ENCODE measurements at regions not wholly inside any gene's neighbourhood (a gene's known extent, or its start where the extent isn't known, plus 50 kb on each side); places are given as distances from the start of the nearest gene placed in this dataset.
"Not testable (repeated sequence)": the region's sequence is repeated elsewhere in the genome, so short reads cannot be mapped to it uniquely, and the experiment has no call there.

DNA sequence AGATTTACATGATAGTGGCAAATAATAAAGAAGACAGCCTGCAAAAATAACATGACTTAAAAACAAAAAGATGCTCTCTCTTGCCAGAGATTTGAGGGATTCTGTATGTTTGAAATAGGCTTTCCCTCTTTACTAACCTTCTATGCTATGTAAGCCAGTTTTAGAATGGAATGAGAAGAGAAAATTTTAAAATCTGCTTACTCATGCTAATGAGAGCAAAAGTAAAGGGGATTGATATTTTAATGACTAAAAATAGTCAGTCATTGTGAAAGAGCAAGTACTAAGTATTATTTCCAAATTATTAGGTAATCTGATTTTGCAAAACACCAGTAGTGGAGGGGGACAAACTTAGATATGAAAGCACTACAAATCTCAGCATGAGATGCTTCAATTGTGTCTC is 563.3 kb upstream of the ADGRB3 start:
- no peak for DNase-seq
- H3K4me3 ChIP-seq, result no peak overlapping the region
- H3K36me3 ChIP-seq (ENCODE audit: insufficient read depth in 1 of 2, low read depth in 1 of 2), result no peaks in the 10 kb centered on the region
- no peak overlapping the region for H3K27ac ChIP-seq
- H3K9me3 ChIP-seq, result no peaks in the 10 kb centered on the region
- TF ChIP-seq, protein P1, sequence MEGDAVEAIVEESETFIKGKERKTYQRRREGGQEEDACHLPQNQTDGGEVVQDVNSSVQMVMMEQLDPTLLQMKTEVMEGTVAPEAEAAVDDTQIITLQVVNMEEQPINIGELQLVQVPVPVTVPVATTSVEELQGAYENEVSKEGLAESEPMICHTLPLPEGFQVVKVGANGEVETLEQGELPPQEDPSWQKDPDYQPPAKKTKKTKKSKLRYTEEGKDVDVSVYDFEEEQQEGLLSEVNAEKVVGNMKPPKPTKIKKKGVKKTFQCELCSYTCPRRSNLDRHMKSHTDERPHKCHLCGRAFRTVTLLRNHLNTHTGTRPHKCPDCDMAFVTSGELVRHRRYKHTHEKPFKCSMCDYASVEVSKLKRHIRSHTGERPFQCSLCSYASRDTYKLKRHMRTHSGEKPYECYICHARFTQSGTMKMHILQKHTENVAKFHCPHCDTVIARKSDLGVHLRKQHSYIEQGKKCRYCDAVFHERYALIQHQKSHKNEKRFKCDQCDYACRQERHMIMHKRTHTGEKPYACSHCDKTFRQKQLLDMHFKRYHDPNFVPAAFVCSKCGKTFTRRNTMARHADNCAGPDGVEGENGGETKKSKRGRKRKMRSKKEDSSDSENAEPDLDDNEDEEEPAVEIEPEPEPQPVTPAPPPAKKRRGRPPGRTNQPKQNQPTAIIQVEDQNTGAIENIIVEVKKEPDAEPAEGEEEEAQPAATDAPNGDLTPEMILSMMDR (IDR thresholded peaks at IDR 0.05), result no peak
- no peak for ATAC-seq
- intact Hi-C loops (cut with DNase I), result no loop called here
- H3K4me1 ChIP-seq, result no peaks in the 10 kb centered on the region
- H3K27me3 ChIP-seq (ENCODE audit: insufficient read depth in 3 of 3, low read length in 2 of 3), result no peaks in the 10 kb centered on the region

DNA sequence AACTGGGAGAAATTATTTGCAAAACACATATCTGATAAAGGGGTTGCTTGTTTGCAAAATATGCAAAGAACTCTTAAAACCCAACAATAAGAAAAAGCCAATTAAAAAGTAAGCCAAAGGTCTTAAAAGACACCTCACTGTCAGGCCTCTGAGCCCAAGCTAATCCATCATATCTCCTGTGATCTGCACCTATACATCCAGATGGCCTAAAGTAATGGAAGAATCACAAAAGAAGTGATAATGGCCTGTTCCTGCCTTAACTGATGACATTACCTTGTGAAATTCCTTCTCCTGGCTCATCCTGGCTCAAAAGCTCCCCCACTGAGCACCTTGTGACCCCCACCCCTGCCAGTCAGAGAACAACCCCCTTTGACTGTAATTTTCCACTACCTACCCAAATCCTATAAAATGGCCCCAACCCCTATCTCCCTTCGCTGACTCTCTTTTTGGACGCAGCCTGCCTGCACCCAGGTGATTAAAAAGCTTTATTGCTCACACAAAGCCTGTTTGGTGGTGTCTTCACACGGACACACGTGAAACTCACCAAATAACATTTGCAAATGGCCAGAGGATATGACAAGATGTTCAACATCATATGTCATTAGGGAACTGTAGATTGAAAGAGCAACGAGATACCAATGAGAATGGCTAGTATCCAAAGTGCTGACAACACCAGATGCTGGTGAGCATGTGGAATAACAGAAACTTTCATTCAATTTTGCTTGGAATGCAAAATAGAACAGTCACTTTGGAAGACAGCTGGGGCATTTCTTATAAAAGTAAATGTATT is 565.0 kb upstream of the ADGRB3 start:
- intact Hi-C loops (cut with DNase I), result no loop called here
- ATAC-seq, result no peak

DNA sequence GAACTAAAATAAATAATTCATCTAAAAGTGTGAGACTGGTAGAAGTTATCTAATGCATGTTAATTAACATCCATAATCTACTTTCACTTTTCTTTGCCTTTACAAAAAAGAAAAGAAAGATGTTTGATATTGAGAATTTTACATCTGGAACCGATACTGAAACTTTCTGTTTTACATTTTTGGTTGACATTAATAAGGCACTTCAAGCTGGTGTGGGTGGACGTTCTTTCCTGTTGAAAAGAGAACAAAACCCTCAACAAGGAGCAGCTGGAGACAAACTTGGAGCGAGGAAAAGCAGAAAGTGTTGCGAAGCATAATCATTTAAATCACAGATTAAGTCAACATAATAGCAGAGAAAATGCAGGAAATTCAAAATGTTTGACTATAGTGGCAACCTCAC is 575.2 kb upstream of the ADGRB3 start:
- H3K36me3 ChIP-seq (ENCODE audit: insufficient read depth in 1 of 2, low read depth in 1 of 2), result no peaks in the 10 kb centered on the region
- 37 to 51% (median 49%) methylated on average over 4 of the region's 4 CpGs for WGBS, 3 donors
- ATAC-seq, result no peak
- no peak overlapping the region for H3K4me3 ChIP-seq
- H3K4me1 ChIP-seq, result no peaks in the 10 kb centered on the region
- H3K9me3 ChIP-seq, result no peaks in the 10 kb centered on the region
- no peaks in the 10 kb centered on the region for H3K27me3 ChIP-seq (ENCODE audit: insufficient read depth in 3 of 3, low read length in 2 of 3)
- H3K27ac ChIP-seq, result no peak overlapping the region
- TF ChIP-seq, protein P1 (IDR thresholded peaks at IDR 0.05), result no peak
- intact Hi-C loops (cut with DNase I), result no loop called here
- no peak for DNase-seq

More for the DNA sequence above, 565.0 kb upstream of the ADGRB3 start:
- Histone ChIP-seq H3K9me3 (no peaks in the 10 kb centered on the region), H3K4me3 (no peak overlapping the region), H3K27me3 (ENCODE audit: insufficient read depth in 3 of 3, low read length in 2 of 3) (no peaks in the 10 kb centered on the region), H3K4me1 (no peaks in the 10 kb centered on the region), H3K36me3 (ENCODE audit: insufficient read depth in 1 of 2, low read depth in 1 of 2) (no peaks in the 10 kb centered on the region), H3K27ac (no peak overlapping the region)
- TF ChIP-seq, protein P1 (IDR thresholded peaks at IDR 0.05), result no peak
- DNase-seq, result no peak
- 21 to 38% (median 36%) methylated on average over 5 of the region's 5 CpGs for WGBS, 3 donors

DNA sequence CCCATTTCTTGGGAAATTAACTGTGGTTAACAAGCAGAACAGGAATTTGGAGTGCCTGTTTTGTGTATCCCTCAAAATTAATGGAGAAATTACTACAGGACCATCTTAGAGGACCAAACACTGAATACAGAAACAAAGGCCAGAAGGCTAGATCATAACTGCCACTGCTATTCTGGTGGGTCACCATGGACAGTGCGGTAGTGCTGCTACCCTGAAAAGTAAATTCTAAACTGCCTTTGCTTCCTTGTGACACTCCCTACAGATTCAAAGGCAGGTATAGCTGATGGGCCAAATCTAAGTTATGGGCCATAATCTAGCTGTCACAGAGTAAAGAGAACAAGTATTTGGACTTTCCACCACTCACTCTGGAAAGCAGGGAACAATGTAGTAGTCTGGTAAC is 575.8 kb upstream of the ADGRB3 start:
- H3K4me3 ChIP-seq, result no peak overlapping the region
- H3K36me3 ChIP-seq (ENCODE audit: insufficient read depth in 1 of 2, low read depth in 1 of 2), result no peaks in the 10 kb centered on the region
- 78 to 89% (median 84%) methylated on average over 1 of the region's 1 CpG for WGBS, 3 donors
- no peaks in the 10 kb centered on the region for H3K27me3 ChIP-seq (ENCODE audit: insufficient read depth in 3 of 3, low read length in 2 of 3)
- no peak for DNase-seq
- intact Hi-C loops (cut with DNase I), result no loop called here
- no peaks in the 10 kb centered on the region for H3K4me1 ChIP-seq
- TF ChIP-seq, protein P1 (IDR thresholded peaks at IDR 0.05), result no peak
- no peaks in the 10 kb centered on the region for H3K9me3 ChIP-seq
- ATAC-seq, result no peak
- no peak overlapping the region for H3K27ac ChIP-seq

DNA sequence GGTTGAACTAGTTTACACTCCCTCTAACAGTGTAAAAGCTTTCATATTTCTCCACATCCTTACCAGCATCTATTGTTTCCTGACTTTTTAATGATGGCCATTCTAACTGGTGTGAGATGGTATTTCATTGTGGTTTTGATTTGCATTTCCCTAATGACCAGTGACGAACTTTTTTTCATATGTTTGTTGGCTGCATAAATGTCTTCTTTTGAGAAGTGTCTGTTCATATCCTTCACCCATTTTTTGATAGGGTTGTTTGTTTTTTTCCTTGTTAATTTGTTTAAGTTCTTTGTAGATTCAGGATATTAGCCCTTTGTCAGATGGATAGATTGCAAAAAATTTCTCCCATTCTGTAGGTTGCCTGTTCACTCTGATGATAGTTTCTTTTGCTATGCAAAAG is 578.5 kb upstream of the ADGRB3 start:
- WGBS, 3 donors, result 90 to 97% (median 94%) methylated on average over 1 of the region's 1 CpG
- H3K36me3 ChIP-seq (ENCODE audit: insufficient read depth in 1 of 2, low read depth in 1 of 2); H3K27ac ChIP-seq; H3K4me1 ChIP-seq; ATAC-seq; DNase-seq; intact Hi-C loops (cut with DNase I); H3K9me3 ChIP-seq; H3K4me3 ChIP-seq; H3K27me3 ChIP-seq (ENCODE audit: insufficient read depth in 3 of 3, low read length in 2 of 3): not testable (repeated sequence)
